Psoas muscle (tissue), 7 donors: ENCODE measurements at regions not wholly inside any gene's neighbourhood (a gene's known extent, or its start where the extent isn't known, plus 50 kb on each side); places are given as distances from the start of the nearest gene placed in this dataset.

ENCODE experiments used
- ATAC-seq, 4 donors: fragments of 200-7000 bp; cut with Tn5 transposase; one replicate each; pipeline ENCODE4 v1.9.1; 2020; ENCODE audit warnings: moderate library complexity in 3 of 4, mild to moderate bottlenecking in 2 of 4
- DNase-seq, 2 donors: peaks; one replicate each; pipeline ENCODE4 v3.0.0-alpha.2; 2020
- H3K27ac ChIP-seq: fragments of 200-600 bp; one replicate; pipeline ENCODE4 v1.8.0; 2022
- H3K27me3 ChIP-seq, 3 donors: fragments of 200-600 bp in 1 of 3; one replicate each; pipeline versions ENCODE4 v1.6.1 to v1.8.0; 2013 to 2022; ENCODE audit warnings: low read length in 2 of 3, mild to moderate bottlenecking in 2 of 3, moderate library complexity in 1 of 3; ENCODE audit not compliant: insufficient read depth in 3 of 3
- H3K36me3 ChIP-seq, 2 donors: fragments of 200-600 bp in 1 of 2; one replicate each; pipeline versions ENCODE4 v1.6.1 to v1.8.0; 2013 to 2022; ENCODE audit warnings: low read depth in 1 of 2, mild to moderate bottlenecking in 1 of 2, moderate library complexity in 1 of 2; ENCODE audit not compliant: insufficient read depth in 1 of 2
- H3K4me1 ChIP-seq: fragments of 200-600 bp; one replicate; pipeline ENCODE4 v1.8.0; 2022
- H3K4me3 ChIP-seq: fragments of 200-600 bp; one replicate; pipeline ENCODE4 v1.8.0; 2022; ENCODE audit warnings: mild to moderate bottlenecking
- H3K9me3 ChIP-seq: fragments of 200-600 bp; one replicate; pipeline ENCODE4 v1.8.0; 2022
- CTCF ChIP-seq: fragments of 200-600 bp; IDR thresholded peaks from one replicate; pipeline ENCODE4 v1.8.0; 2022; ENCODE audit warnings: antibody characterized with exemption
- WGBS, 3 donors: extraction: QIAGEN DNeasy Blood & Tissue Kit; methylation state at CpG; one replicate each; pipeline versions ENCODE4 v1.1.6 to v1.1.7; 2013; 5-methylcytosine and 5-hydroxymethylcytosine counted together
- intact Hi-C, 2 donors: fragments of 100-400 bp; cut with DNase I; formaldehyde crosslinking; loops; one replicate each; pipeline versions ENCODE4 v1.11.0 to v1.14.2; 2022
- donor health status: healthy with polysubstance abuse.
- donor health status: DM: no; HTN: no; CAD: no; lungs with moderate emphysema.
- donor health status: Bipolar disorder and iron deficiency.
- donor health status: healthy.
- donor health status: DM: yes; HTN: yes; CAD: no.
- donor health status: DM: no; HTN: no; CAD: no.
- donor health status: DM: yes; HTN: yes; CAD: no.

- intact Hi-C loops, result no loop called here
- H3K27me3 ChIP-seq, result peaks cover 0 to 9% (median 0%) of the 10 kb centered on the region in 3 donors
- ATAC-seq, result no peak
Measured at GRCh38 chr9:124182741-124183140, 75.0 kb upstream of the NEK6 start.

GRCh38 chr9:124183772-124184171, 74.0 kb upstream of the NEK6 start:
- Histone ChIP-seq H3K27ac (no peak overlapping the region), H3K9me3 (no peaks in the 10 kb centered on the region), H3K36me3 (no peaks in the 10 kb centered on the region), H3K4me3 (no peak overlapping the region), H3K4me1 (no peaks in the 10 kb centered on the region), H3K27me3 (peaks cover 0 to 9% (median 0%) of the 10 kb centered on the region in 3 donors)
- TF ChIP-seq CTCF, result no peak
- ATAC-seq (no peak), DNase-seq (no peak)
- intact Hi-C loops, result no loop called here
- 84 to 91% (median 85%) methylated on average over 3 of the region's 3 CpGs for WGBS, 3 donors

More at GRCh38 chr9:124182741-124183140, 75.0 kb upstream of the NEK6 start:
- no peaks in the 10 kb centered on the region for H3K9me3 ChIP-seq
- no peak for TF ChIP-seq CTCF
- H3K36me3 ChIP-seq, result no peaks in the 10 kb centered on the region
- no peak for DNase-seq
- no peaks in the 10 kb centered on the region for H3K4me1 ChIP-seq
- 72 to 76% (median 72%) methylated on average over 5 of the region's 5 CpGs for WGBS, 3 donors
- H3K27ac ChIP-seq, result no peak overlapping the region
- no peak overlapping the region for H3K4me3 ChIP-seq

GRCh38 chr9:124185413-124185812, 72.3 kb upstream of the NEK6 start:
- H3K4me3 ChIP-seq, result no peak overlapping the region
- no peak overlapping the region for H3K27ac ChIP-seq
- no peaks in the 10 kb centered on the region for H3K36me3 ChIP-seq
- 73 to 83% (median 79%) methylated on average over 5 of the region's 5 CpGs for WGBS, 3 donors
- no peaks in the 10 kb centered on the region for H3K9me3 ChIP-seq
- intact Hi-C loops, result no loop called here
- no peaks in the 10 kb centered on the region for H3K4me1 ChIP-seq
- peaks cover 0 to 9% (median 0%) of the 10 kb centered on the region in 3 donors for H3K27me3 ChIP-seq
- ATAC-seq (no peak), DNase-seq (no peak)
- TF ChIP-seq CTCF, result no peak

DNA sequence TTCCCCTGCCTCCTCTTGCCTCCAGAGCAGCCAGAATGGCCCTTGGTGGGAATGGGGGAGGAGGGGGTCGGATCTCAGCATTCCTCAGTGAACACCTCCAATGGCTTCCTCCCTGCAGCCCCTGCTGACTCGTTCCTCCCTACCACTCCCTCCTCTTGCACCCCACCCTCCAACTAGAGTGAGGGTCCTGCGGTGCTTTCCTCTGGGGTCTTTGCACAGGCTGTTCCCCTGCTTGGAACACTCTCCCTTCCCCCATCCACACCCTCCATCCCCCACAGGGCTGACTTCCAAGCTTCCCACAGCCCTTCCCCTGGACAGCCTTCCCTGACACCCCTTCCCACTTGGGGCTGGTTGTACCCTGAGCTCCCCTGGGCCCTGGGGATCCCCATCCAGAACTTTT, 70.4 kb upstream of the NEK6 start:
- TF ChIP-seq CTCF, result no peak
- no peaks in the 10 kb centered on the region for H3K9me3 ChIP-seq
- H3K27ac ChIP-seq, result no peak overlapping the region
- peaks cover 0 to 9% (median 0%) of the 10 kb centered on the region in 3 donors for H3K27me3 ChIP-seq
- H3K4me1 ChIP-seq, result no peaks in the 10 kb centered on the region
- H3K4me3 ChIP-seq, result no peak overlapping the region
- intact Hi-C loops, result no loop called here
- DNase-seq (no peak), ATAC-seq (no peak)
- WGBS, 3 donors, result 48 to 72% (median 54%) methylated on average over 3 of the region's 3 CpGs
- no peaks in the 10 kb centered on the region for H3K36me3 ChIP-seq
